HG02870 (cell line): ENCODE measurements at regions not wholly inside any gene's neighbourhood (a gene's known extent, or its start where the extent isn't known, plus 50 kb on each side); places are given as distances from the start of the nearest gene placed in this dataset.
"Not testable (repeated sequence)": the region's sequence is repeated elsewhere in the genome, so short reads cannot be mapped to it uniquely, and the experiment has no call there.

Experiments used
- ATAC-seq: cut with Tn5 transposase; IDR thresholded peaks from one replicate; pipeline ENCODE4 v1.9.1; 2021; ENCODE audit warnings: mild to moderate bottlenecking, moderate library complexity; ENCODE audit not compliant: unreplicated experiment

DNA sequence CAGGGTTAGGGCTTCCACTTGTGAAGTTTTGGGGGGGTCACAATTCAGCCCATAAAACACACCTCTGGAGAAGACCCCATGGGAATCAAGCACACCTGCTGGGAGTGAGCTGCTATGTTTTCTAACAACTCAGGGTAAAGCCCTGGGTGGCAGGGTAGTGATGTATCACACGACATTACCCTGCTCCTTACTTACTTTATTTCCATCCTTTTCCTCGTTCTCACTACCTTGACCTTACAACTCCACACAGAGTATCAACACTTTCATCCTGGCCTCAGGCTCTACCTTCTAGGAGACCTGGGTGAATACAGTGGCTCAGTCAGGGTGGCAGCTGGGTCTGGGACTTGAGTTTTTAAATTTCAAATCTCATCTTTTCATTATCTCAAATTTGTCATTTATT is 290.3 kb downstream of the CYRIA start:
- no peak for ATAC-seq

DNA sequence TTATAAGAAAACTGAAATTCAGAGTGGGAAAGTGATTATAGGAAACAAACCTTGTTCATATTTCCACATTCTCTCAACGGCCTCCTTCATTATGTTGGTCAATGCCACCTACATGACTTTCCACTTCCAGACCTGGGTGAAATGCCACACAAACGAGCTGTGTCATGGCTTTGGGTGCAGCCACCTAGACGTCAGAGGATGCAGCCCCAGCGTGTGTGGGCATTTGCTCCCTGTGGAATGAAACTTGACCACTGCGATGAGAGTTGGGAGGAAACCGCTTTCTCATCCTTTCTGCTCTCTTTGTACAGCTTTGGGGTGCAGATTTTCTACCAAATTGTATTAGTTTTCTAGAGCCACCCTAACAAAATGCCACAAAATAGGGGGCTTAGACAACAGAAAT is 291.0 kb downstream of the CYRIA start:
- no peak for ATAC-seq

DNA sequence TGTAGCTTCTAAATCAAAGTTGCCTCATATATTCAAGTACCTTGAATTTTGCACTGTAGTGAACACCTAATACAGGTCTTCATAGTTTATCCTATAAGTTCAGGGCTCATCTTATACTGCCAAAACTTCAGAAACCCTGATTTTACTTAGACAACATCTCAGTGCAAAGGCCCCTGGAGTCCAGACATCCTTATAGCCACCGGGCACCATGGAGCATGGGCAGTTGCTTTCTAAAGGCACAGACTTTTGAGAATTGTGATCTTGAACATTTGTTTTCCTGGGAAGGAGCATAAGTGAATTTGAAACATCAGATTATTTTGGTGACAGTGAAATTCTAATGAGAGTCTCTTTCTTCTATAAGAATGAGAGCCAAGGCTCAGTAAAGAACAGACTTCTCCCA is 292.3 kb downstream of the CYRIA start:
- ATAC-seq = no peak

DNA sequence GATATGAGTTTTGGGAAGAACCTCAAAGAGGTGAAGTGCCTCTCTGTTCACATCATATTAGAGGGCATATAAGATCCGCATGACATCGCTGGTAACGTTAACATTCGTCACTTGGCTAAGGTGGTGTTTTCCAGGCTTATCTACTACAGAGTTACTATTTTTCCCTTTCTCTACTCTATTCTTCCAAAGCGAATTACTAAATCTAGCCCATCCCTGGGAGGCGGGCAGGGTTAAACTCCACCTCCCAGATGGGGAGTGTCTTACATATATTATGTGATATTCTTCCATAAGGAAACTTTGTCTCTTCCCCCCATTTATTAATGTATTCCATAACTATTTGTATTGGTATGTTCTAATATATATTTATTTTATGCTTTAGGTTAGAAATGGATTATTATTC is 293.9 kb downstream of the CYRIA start:
- no peak for ATAC-seq

DNA sequence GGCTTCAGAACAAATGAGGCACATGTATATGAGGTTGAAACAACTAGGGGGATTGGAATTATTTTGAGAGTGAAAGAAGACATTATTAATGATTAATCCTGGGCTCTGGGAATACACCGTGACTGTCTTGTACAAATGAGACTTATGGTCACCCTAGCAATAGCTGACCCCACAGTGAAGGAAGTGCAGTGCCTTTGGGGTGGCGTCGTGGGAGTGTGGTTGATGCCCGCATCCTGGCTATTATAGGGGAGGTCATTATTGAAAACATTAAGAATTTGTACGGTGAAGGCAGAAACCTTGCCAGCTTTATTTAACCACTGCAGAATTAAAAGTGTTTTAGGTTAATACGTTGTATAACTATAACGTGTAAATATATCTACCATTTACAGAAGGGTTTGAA is 296.7 kb downstream of the CYRIA start:
- no peak for ATAC-seq

DNA sequence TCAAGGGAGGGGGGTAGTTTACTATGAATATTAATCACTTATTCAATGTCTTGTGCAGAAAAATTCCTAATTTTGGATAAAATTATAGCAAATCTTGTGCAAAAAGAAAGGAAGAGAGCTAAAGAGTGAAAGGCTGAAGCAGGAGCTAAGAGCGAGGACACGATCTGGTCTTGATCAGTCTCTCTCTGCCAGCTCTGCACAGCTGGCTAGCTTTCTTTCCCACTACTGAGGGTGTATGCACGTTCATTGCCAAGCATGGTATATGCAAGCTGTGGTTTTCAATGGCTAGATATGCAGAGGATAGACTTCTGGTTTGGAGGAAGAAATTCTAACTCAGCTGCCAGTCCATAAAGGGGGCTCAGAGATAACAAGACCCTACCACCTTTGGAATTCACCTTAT is 297.3 kb downstream of the CYRIA start:
- ATAC-seq = no peak

DNA sequence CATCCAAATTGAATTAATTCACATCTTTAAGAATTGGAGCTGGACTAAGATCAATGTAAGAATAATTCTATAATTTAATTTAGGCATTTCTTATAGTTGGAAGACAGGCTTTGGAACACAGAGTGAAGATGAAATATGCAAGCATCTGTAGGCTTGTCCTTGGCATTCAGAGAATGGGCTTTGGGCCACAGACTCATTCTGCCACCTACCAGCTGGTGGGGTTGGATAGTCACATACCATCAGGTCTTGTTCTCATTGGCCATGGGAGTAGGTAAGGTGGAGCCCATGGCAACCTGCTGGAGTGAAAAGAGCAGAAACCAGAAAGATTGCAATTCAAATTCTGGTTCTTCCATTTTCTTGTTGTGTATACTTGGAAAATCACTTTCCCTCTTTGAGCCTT is 300.3 kb downstream of the CYRIA start:
- no peak for ATAC-seq

DNA sequence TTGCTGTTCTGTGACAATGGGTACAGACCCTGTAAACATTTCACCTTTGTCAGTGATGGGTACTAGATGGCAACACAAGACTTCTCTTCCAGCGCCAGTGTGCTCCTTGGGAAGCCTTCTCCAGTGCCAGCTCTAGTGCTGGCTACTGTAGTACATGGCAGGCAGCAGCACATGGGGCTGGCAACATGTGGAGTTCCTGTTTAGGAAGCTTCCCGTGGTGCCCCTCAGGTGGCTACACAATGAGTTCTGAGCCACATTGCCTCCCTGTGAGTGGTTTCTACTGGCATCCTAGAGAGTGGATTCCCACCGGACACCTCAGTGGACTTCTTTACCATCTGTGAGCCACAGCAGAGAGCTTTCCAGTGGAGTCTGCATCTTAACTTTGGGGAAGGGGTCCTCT is 302.1 kb downstream of the CYRIA start:
- ATAC-seq = no peak

DNA sequence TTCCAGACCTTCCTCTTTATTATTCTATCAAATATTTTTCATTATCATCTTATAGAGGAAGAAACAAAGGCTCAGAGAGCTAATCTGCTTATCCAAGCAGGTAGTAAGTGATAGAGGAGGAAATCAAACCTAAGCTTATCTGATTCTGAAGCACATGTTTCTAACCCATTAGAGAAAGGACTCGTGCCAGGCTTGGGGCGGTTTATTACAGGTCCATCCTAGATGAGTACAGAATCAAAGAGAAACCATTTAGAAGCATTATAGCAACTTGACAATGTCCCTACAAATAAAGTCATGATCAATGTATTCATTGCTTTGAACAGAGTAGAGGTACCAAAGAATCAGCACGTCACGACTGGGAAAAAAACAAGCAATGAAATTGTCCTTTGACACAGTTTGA is 303.0 kb downstream of the CYRIA start:
- ATAC-seq = no peak

DNA sequence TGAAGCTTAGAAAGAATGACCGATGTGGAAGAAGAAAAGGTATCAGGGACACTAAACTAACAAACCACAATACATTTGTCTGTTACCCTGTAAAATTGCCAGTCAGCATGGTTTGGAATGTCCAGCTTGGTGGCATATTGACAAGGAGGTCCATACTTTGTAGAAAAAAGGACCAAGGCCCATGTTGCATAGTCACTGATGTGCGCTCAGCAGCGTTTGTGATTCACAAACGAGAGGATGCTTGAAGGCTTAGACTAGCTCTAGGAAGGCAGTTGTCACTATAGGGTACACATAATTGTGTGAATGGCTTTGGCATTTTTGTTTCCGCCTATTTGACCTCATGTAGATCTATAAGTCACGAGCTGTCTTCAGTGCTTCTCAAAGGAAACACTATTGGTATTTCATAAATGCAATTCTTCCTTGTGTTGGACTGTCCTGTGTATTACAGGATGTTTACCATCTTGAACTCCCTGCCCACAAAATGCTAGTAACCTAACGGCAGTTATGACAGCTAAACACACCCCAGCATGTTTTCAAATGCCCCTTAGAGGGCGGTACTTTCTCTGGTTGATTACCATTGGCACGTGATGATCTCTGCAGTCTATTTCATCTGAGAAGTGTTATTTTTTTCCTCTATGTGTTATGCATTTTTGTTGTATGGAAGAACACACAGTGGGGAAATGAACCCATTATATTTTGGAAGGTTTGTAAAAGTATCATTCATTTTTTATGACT is 304.2 kb downstream of the CYRIA start:
- ATAC-seq = no peak

DNA sequence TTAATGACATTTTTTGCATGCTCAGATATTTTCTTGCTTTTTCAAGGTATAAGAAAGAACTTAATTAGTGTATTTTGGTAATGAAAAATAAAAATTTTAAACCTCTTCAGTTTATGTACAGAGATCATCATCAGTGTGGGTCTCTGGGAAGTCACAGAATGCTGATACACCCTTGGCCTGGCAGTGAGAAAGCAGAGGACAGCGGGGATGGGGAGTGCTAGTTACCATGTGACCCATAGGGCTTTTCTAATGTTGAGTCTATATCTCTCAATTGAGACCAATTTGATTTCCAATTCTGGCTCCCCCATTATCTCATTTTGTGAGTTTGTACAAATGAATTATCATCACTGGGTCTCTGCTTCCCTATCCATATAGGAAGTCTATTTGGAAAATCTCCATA is 305.7 kb downstream of the CYRIA start:
- ATAC-seq = no peak

DNA sequence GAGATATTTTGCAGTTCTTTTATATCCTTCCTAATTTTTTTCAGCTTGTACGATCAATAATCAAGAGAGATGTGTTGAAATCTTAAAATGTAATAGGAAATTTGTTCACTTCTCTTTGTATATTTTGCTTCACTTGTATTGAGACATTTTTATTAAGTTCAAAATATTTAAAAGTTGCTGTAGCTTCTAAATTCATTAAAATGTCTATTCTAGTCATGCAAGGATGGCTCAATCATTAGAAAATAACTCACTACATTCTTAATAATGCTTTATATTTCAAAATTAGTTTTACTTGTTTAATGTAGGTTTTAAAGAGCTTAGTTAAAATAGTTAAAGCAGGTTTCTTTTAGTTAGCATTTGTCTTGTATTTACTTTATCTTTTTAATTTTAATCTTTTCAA is 308.4 kb downstream of the CYRIA start:
- ATAC-seq = no peak

DNA sequence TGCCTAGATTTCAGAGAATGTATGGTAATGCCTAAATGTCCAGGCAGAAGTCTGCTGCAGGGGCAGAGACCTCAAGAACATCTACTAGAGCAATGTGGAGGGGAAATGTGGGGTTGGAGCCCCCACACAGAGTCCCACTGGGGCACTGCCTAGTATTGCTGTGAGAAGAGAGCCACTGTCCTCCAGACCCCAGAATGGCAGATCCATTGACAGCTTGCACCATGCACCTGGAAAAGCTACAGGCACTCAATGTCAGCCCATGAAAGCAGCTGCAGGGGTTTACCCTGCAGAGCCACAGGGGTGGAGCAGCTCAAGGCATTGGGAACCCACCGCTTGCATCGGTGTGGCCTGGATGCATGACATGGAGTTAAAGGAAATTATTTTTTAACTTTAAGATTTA is 314.1 kb downstream of the CYRIA start:
- no peak for ATAC-seq

DNA sequence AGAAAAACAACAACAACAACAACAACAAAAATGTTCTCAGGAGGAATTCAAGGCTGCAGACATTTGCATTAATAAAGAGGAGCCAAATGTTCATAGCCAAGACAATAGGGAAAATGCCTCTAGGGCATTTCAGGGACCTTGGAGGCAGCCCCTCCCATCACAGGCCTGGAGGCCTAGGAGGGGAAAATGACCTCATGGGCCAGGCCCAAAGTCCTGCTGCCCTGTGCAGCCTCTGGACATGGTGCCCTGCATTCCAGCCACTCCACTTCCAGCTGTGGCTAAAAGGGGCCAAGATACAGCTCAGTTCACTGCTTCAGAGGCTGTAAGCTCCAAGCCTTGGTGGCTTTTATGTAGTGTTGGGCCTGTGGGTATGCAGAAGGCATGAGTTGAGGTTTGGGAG is 314.5 kb downstream of the CYRIA start:
- no peak for ATAC-seq

DNA sequence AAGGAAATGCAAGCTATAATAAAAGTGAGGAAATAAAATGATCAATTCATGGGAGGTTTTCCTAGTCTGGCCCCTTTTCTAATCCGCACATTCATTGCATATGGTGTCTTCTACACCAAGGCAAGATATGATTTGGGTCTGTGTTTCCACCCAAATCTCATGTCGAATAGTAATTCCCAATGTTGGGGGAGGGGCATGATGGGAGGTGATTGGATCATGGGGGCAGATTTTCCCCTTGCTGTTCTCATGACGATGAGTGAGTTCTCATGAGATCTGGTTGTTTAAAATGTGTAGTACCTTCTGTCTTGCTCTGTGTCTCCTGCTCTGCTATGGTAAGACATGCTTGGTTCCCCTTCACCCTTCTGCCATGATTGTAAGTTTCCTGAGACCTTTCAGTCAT is 315.4 kb downstream of the CYRIA start:
- ATAC-seq = no peak

DNA sequence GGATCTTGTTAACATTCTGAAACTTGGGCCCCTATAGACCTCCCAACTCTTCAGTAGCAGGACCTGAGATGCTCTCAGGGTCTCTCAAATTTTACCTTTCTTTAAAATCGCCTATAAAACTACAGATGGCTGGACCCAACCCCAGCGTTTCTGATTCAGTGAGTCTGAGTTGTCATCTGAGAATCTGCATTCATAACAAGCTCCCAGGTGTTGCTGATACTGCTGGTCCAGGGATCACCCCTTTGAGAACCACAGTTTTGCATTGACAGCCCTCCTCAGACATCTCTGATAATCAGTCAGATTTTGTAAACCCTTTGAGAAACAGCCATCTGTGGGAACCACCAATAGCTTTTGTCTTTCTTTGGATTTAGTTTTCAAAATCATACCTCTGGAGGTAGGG is 315.8 kb downstream of the CYRIA start:
- ATAC-seq = no peak

DNA sequence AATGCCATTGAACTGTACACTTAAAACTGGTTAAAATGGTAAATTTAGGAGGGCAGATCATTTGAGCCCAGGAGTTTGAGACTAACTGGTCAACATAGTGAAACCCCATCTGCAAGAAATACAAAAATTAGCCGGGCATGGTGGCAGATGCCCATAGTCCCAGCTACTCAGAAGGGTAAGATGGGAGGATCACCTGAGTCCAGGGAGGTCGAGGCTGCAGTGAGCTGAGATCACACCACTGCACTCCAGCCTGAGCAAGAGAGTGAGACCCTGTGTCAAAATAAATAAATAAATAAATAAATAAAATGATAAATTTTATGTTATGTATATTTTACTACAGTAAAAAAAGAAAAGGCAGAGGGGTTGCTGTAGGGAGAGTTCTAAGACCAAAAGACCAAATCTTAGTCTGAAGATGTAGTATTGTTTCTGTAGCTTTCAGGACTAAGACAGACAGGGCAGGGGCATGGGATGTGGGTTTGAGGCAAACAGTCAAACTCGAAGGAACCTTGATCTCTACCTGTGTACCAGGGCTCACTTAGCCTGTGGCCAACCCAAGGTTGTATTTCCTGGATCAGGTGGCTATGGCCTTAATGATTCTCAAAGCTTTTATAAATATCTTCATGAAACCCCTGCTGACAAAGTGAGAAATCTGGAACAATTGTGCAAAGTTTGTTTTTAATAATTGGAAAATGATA is 316.7 kb downstream of the CYRIA start:
- ATAC-seq = no peak

DNA sequence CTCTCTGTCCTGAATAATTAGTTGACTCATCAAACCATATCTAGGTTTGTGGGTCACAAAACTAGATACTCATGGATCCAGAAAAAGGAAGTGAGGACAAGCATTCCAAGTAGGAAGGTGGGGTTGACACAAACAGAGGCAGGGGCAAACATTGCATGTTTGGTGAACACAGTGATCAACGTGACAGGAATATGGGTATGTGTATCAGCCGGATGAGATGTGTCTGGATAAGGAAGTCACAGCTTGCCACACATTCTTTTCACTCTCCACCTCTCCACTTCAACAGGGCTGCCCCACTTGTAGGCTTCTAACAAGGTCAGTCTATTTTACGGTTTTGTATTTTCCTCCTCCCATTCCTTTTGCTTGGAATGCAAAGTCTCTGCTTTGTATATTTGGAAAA is 319.0 kb downstream of the CYRIA start:
- ATAC-seq = no peak

DNA sequence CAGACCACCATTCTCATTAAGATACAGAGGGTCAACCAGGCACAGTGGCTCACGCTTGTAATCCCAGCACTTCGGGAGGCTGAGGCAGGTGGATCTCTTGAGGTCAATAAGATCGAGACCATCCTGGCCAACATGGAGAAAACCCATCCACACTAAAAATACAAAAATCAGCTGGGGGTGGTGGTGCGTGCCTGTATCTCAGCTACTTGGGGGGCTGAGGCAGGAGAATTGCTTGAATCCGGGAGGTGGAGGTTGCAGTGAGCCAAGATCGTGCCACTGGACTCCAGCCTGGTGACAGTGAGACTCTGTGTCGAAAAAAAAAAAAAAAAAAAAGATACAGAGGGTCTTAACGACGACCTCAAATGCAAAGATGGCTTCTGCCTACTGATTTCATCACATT is 320.4 kb downstream of the CYRIA start:
- not testable (repeated sequence) for ATAC-seq

DNA sequence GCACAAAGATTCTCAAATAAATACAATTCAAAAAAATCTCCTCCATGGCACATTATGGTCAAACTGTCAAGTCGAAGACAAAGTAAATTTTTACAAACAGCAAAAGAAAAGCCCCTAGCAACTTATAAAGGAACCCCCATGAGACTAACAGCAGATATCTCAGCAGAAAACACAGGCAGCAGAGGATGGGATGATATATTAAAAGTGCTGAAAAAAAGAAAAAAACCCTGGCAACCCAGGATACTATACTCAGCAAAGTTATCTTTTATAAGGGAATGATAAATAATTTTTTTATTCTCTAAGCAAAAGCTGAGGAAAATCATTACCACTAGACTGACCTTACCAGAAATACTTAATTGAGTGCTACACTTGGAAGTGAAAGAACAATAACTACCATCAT is 326.4 kb downstream of the CYRIA start:
- no peak for ATAC-seq

DNA sequence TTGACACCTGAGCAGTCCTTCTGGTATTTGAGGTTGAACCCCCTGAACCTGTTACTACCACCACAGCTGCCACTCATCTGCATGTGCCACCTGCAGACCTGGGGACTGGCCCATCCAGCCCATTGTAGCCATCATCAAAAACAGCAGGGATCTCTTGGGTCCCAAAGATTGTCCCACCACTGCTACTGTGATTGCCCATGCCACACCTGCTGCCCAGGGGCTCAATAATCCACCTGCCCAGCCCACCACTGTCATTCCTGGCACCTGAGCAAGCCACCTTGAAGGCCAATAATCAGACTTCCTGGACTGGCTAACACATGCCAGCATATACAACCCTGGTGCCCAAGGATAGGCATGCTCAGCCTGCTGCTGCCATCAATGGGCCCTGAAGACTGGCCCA is 327.6 kb downstream of the CYRIA start:
- ATAC-seq = no peak

DNA sequence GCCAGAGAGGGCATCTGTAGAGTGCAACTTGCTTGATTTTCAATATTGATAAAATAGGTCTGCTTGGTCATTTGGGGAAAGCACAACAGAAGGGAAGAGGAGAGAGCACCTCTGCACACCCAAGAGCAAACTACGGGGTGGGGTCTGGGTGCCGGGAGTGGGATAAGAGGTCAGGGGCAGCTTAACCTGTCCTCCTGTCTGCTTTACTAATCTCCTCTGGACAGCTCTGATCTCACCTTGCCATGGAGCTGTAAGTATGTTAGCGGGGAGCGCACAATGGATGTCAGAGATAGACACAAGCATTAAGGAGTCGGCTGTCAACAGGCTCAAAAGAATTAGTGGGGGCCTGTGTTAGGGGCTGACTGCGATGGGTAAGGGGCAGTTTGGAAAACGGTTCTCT is 328.7 kb downstream of the CYRIA start:
- no peak for ATAC-seq

DNA sequence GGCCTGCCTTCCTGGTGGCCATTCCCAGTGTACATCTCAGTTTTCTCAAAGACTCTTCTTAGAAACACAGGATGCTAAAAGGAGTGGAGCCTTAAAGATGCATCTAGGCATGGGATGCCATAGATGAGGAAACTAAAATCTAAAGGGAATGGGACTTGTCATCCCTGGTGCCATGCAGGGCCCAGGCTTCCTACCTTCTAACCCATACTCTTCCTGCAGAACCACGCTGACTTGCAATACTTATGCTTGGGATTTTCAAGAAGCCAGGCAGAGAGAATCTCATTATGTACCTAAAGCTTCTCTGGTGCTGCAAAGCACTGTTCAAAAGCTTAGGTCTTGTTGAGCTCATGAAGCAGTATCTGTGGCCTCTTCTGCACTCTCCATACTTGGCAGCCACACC is 329.1 kb downstream of the CYRIA start:
- no peak for ATAC-seq
